Mesendoderm (in vitro differentiated cells): ENCODE measurements at regions not wholly inside any gene's neighbourhood (a gene's known extent, or its start where the extent isn't known, plus 50 kb on each side); places are given as distances from the start of the nearest gene placed in this dataset.
"Not testable (repeated sequence)": the region's sequence is repeated elsewhere in the genome, so short reads cannot be mapped to it uniquely, and the experiment has no call there.

Experiments
- DNase-seq: peaks from one replicate; pipeline ENCODE4 v3.0.0; 2013
- H2AK5ac ChIP-seq: 2 replicates; pipeline ENCODE4 v1.6.1; 2013; ENCODE audit warnings: low read length, inconsistent platforms
- H2BK120ac ChIP-seq: 2 replicates; pipeline ENCODE4 v1.6.1; 2013; ENCODE audit warnings: low read depth, mild to moderate bottlenecking, low read length, moderate library complexity, mixed read lengths
- H2BK15ac ChIP-seq: replicated peaks from 2 replicates; pipeline ENCODE4 v1.6.1; 2013; ENCODE audit warnings: low read depth, mild to moderate bottlenecking, moderate library complexity
- H2BK5ac ChIP-seq: 2 replicates; pipeline ENCODE4 v1.6.1; 2013; ENCODE audit warnings: low read length, inconsistent platforms
- H3K18ac ChIP-seq: 2 replicates; pipeline ENCODE4 v1.6.1; 2013; ENCODE audit warnings: mild to moderate bottlenecking, low read length, mixed read lengths
- H3K23ac ChIP-seq: one replicate; pipeline ENCODE4 v1.6.1; 2013; ENCODE audit warnings: low read length
- H3K27ac ChIP-seq: 2 replicates; pipeline ENCODE4 v1.5.1; 2013; ENCODE audit warnings: low read depth, mild to moderate bottlenecking, inconsistent platforms, low read length, moderate library complexity
- H3K27me3 ChIP-seq: 2 replicates; pipeline ENCODE4 v1.6.1; 2013; ENCODE audit warnings: low read length, control low read depth, mild to moderate bottlenecking, inconsistent platforms; ENCODE audit not compliant: insufficient read depth, poor library complexity
- H3K36me3 ChIP-seq: 2 replicates; pipeline ENCODE4 v1.6.1; 2013; ENCODE audit warnings: low read length, inconsistent platforms; ENCODE audit not compliant: control insufficient read depth, insufficient read depth
- H3K4ac ChIP-seq: one replicate; pipeline ENCODE4 v1.6.1; 2013; ENCODE audit warnings: low read depth, mild to moderate bottlenecking, low read length, moderate library complexity
- H3K4me1 ChIP-seq: 2 replicates; pipeline ENCODE4 v1.6.1; 2013; ENCODE audit warnings: low read depth, low read length, inconsistent platforms; ENCODE audit not compliant: control insufficient read depth
- H3K4me2 ChIP-seq: 2 replicates; pipeline ENCODE4 v1.6.1; 2013; ENCODE audit warnings: low read length
- H3K4me3 ChIP-seq: 2 replicates; pipeline ENCODE4 v1.5.1; 2013; ENCODE audit warnings: mild to moderate bottlenecking, low read length
- H3K56ac ChIP-seq: one replicate; pipeline ENCODE4 v1.6.1; 2013; ENCODE audit warnings: low read length
- H3K79me1 ChIP-seq: 2 replicates; pipeline ENCODE4 v1.6.1; 2013; ENCODE audit warnings: low read length, inconsistent platforms
- H3K79me2 ChIP-seq: 2 replicates; pipeline ENCODE4 v1.6.1; 2013; ENCODE audit warnings: mild to moderate bottlenecking, low read length; ENCODE audit not compliant: control insufficient read depth, insufficient read depth
- H3K9ac ChIP-seq: 2 replicates; pipeline ENCODE4 v1.6.1; 2013; ENCODE audit warnings: low read length, inconsistent platforms
- H4K5ac ChIP-seq: one replicate; pipeline ENCODE4 v1.6.1; 2013; ENCODE audit warnings: low read length
- H4K8ac ChIP-seq: one replicate; pipeline ENCODE4 v1.6.1; 2013; ENCODE audit warnings: low read depth, mild to moderate bottlenecking, control low read depth, low read length, moderate library complexity
- WGBS: extraction: QIAGEN DNeasy Blood & Tissue Kit; methylation state at CpG from one replicate; pipeline ENCODE4 v1.1.7; 2013; ENCODE audit warnings: low lambda C conversion rate, missing lambda C conversion rate; ENCODE audit not compliant: insufficient coverage; ENCODE audit errors: extremely low coverage; 5-methylcytosine and 5-hydroxymethylcytosine counted together

DNA sequence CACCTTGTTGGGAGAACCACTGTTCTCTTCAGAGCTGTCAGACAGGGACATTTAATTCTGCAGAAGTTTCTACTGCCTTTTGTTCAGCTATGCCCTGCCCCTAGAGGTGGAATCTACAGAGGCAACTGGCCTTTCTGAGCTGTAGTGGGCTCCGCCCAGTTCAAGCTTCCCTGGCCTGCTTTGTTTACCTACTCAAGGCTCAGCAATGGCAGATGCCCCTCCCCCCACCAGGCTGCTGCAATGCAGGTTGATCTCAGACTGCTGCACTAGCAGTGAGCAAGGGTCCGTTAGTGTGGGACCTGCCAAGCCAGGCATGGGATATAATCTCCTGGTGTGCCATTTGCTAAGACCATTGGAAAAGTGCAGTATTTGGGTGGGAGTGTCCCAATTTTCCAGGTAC, 141.5 kb upstream of the CXCL13 start:
- not testable (repeated sequence) for H3K18ac ChIP-seq, H3K4me1 ChIP-seq, H2BK15ac ChIP-seq, H3K27ac ChIP-seq, H3K36me3 ChIP-seq, H4K5ac ChIP-seq, H3K27me3 ChIP-seq, DNase-seq, H2AK5ac ChIP-seq, H2BK120ac ChIP-seq, H3K56ac ChIP-seq, H3K79me1 ChIP-seq, H3K4me2 ChIP-seq, H3K9ac ChIP-seq, H3K4me3 ChIP-seq, H3K4ac ChIP-seq, H4K8ac ChIP-seq, H3K23ac ChIP-seq, H2BK5ac ChIP-seq, H3K79me2 ChIP-seq
- no CpG with 5 or more reads among the region's 2 CpGs for whole genome bisulfite sequencing

DNA sequence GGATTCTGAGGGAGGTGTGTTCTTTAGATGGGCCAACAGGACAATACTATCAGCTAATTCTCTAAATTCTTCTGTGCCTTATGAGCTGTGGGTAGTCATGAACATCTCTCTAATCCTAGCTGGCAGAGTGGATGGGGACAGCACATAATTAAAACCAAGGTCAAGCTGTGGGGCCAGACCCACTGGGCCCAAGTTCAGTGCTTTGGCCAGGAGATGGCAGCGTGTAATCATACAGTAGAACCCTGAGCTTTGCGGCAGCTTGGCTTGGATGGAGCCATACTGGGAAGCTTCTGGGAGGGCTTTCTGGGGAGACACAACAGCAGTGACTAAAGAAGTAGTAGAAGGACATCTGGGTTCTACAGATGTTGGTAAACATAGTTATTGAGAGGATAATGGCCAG, 140.3 kb upstream of the CXCL13 start:
- no peak overlapping the region for H2AK5ac ChIP-seq
- no peaks in the 10 kb centered on the region for H3K79me2 ChIP-seq
- no peak overlapping the region for H2BK5ac ChIP-seq
- H3K4me2 ChIP-seq = no peak overlapping the region
- no peak overlapping the region for H2BK15ac ChIP-seq
- no peak overlapping the region for H4K5ac ChIP-seq
- no peak overlapping the region for H2BK120ac ChIP-seq
- no peaks in the 10 kb centered on the region for H3K27me3 ChIP-seq
- H3K4me1 ChIP-seq = no peaks in the 10 kb centered on the region
- H3K79me1 ChIP-seq = no peaks in the 10 kb centered on the region
- H3K56ac ChIP-seq = no peak overlapping the region
- H3K27ac ChIP-seq = no peak overlapping the region
- no peaks in the 10 kb centered on the region for H3K36me3 ChIP-seq
- no peak overlapping the region for H3K23ac ChIP-seq
- H4K8ac ChIP-seq = no peak overlapping the region
- no peak overlapping the region for H3K18ac ChIP-seq
- H3K4me3 ChIP-seq = no peak overlapping the region
- peak; percentile 31 for DNase-seq
- WGBS = no CpG with 5 or more reads among the region's 2 CpGs
- H3K4ac ChIP-seq = no peak overlapping the region
- no peak overlapping the region for H3K9ac ChIP-seq

GRCh38 chr4:77466430-77466829, 139.2 kb upstream of the CXCL13 start:
- Histone ChIP-seq H3K4me1 (no peaks in the 10 kb centered on the region), H3K27me3 (no peaks in the 10 kb centered on the region), H3K4ac (no peak overlapping the region), H3K9ac (no peak overlapping the region), H4K8ac (no peak overlapping the region), H3K56ac (no peak overlapping the region), H3K4me2 (no peak overlapping the region), H4K5ac (no peak overlapping the region), H3K23ac (no peak overlapping the region), H3K27ac (no peak overlapping the region), H3K36me3 (no peaks in the 10 kb centered on the region), H3K18ac (no peak overlapping the region), H2BK120ac (no peak overlapping the region), H3K79me2 (no peaks in the 10 kb centered on the region), H3K4me3 (no peak overlapping the region), H2BK5ac (no peak overlapping the region), H2AK5ac (no peak overlapping the region), H2BK15ac (no peak overlapping the region), H3K79me1 (no peaks in the 10 kb centered on the region)
- DNase-seq = no peak
- no CpG with 5 or more reads among the region's 8 CpGs for WGBS

DNA sequence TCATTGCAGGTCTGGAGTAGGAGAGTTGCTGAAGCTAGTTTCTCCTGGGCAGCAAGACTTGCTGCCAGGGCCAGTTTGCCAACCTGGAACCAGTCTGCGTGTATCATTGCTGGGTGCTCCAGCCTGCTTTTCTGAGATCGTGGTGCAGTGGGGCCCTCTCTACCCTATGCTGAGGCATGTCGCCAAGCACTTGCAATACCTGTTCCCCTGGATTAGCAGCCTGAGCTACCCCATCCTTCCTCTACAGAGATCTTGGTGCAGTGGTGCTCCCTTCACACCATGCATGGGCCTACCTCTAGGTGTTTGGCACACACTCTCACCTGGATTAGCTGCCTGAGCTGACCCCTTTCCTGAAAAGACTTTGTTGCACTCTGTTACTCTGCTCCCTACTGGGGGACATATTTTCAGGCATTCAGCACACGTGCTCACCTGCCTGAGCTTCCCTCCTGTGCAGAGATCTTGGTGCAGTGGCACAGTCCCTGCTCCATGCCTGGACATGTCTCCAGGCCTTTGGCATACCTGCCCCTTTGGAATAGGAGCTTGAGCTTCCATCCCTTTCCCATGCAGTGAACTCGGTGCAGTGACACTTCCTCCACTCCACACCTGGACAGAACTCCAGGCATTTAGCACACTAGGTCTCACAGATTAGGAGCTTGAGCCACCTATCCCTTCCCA, 133.7 kb upstream of the CXCL13 start:
- WGBS = no CpG with 5 or more reads among the region's 5 CpGs
- Histone ChIP-seq H2AK5ac (no peak overlapping the region), H3K18ac (no peak overlapping the region), H2BK15ac (no peak overlapping the region), H4K8ac (no peak overlapping the region), H2BK5ac (no peak overlapping the region), H4K5ac (no peak overlapping the region), H3K36me3 (no peaks in the 10 kb centered on the region), H3K4me3 (no peak overlapping the region), H3K9ac (no peak overlapping the region), H3K79me2 (no peaks in the 10 kb centered on the region), H3K4ac (no peak overlapping the region), H3K27me3 (no peaks in the 10 kb centered on the region), H3K4me1 (no peaks in the 10 kb centered on the region), H3K23ac (no peak overlapping the region), H3K79me1 (no peaks in the 10 kb centered on the region), H3K4me2 (no peak overlapping the region), H3K56ac (no peak overlapping the region), H2BK120ac (no peak overlapping the region), H3K27ac (no peak overlapping the region)
- no peak for DNase-seq

DNA sequence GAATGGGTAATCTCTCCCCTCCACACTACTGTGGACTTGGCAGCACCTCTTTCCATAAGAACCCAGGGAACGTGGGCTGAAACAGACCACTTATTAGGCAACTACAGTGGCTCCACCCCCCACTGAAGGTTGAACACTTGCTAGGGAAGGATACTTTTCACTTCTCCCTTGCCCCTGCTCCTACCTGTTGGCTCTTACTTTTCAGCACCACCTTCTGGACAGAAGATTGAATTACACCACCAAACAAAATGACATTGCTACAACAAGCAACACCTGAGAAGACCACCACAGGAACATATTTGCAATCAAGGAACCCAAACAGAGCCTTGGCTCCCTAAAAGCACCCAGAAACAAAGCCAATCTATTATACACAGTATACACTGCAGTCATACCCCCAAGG, 132.1 kb upstream of the CXCL13 start:
- no peak overlapping the region for H4K8ac ChIP-seq
- no peak overlapping the region for H3K4ac ChIP-seq
- no peak overlapping the region for H3K9ac ChIP-seq
- no peak overlapping the region for H2AK5ac ChIP-seq
- no peak overlapping the region for H3K56ac ChIP-seq
- no peaks in the 10 kb centered on the region for H3K79me1 ChIP-seq
- no CpG with 5 or more reads among the region's 1 CpG for WGBS
- no peak overlapping the region for H3K18ac ChIP-seq
- H3K4me2 ChIP-seq = no peak overlapping the region
- H2BK15ac ChIP-seq = no peak overlapping the region
- no peaks in the 10 kb centered on the region for H3K27me3 ChIP-seq
- H4K5ac ChIP-seq = no peak overlapping the region
- H3K79me2 ChIP-seq = no peaks in the 10 kb centered on the region
- no peaks in the 10 kb centered on the region for H3K36me3 ChIP-seq
- H3K4me3 ChIP-seq = no peak overlapping the region
- no peak overlapping the region for H2BK120ac ChIP-seq
- H2BK5ac ChIP-seq = no peak overlapping the region
- no peaks in the 10 kb centered on the region for H3K4me1 ChIP-seq
- no peak overlapping the region for H3K27ac ChIP-seq
- no peak overlapping the region for H3K23ac ChIP-seq
- DNase-seq = peak; percentile 70

DNA sequence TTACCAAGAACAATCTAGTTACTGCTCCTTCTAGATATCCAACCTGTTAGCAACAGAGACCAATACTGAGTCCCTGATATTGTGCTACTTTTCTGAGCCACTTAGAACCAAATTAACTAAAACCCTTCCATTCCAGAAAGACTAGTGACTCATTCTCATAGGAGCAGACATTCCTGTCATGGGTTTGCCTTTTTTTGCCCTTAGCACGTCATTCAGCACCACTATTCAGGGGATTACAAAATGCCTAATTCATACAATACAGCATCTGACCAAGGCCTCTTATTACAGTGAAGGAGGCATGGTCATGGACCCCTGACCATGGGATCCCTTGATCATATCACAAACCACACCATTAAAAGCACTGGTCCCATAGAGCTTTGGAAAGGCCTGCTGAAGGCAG, 123.8 kb upstream of the CXCL13 start:
- no peak overlapping the region for H2BK5ac ChIP-seq
- H3K79me2 ChIP-seq = no peaks in the 10 kb centered on the region
- no peak overlapping the region for H4K8ac ChIP-seq
- no peak overlapping the region for H3K4me3 ChIP-seq
- no peaks in the 10 kb centered on the region for H3K79me1 ChIP-seq
- no peak overlapping the region for H3K23ac ChIP-seq
- no peak for DNase-seq
- H3K9ac ChIP-seq = no peak overlapping the region
- no peak overlapping the region for H4K5ac ChIP-seq
- no peak overlapping the region for H3K27ac ChIP-seq
- no peak overlapping the region for H2BK120ac ChIP-seq
- H3K27me3 ChIP-seq = no peaks in the 10 kb centered on the region
- H3K18ac ChIP-seq = no peak overlapping the region
- H2AK5ac ChIP-seq = no peak overlapping the region
- no CpG with 5 or more reads among the region's 1 CpG for WGBS
- no peak overlapping the region for H3K56ac ChIP-seq
- no peaks in the 10 kb centered on the region for H3K4me1 ChIP-seq
- no peaks in the 10 kb centered on the region for H3K36me3 ChIP-seq
- H2BK15ac ChIP-seq = no peak overlapping the region
- no peak overlapping the region for H3K4me2 ChIP-seq
- no peak overlapping the region for H3K4ac ChIP-seq
